Astrocyte of the spinal cord (primary cell): ENCODE measurements at regions not wholly inside any gene's neighbourhood (a gene's known extent, or its start where the extent isn't known, plus 50 kb on each side); places are given as distances from the start of the nearest gene placed in this dataset.
A peak's percentile ranks its signal among the peaks of the same experiment; 100 is the strongest.

Experiments
- DNase-seq: peaks from one replicate; pipeline ENCODE4 v3.0.0; 2011; ENCODE audit warnings: low read depth, low spot score
- H3K4me3 ChIP-seq: 2 replicates; pipeline ENCODE4 v1.5.1; 2011; ENCODE audit warnings: low read depth, mild to moderate bottlenecking, low read length, moderate library complexity
- CTCF ChIP-seq: IDR thresholded peaks from 2 replicates; pipeline ENCODE4 v1.5.1; 2012; ENCODE audit warnings: low read depth, mild to moderate bottlenecking, low read length, inconsistent platforms
- in situ Hi-C: cut with HindIII; loops from 2 replicates; pipeline ENCODE4 v1.10.0; 2017; ENCODE audit warnings: low sequenced_read_pairs

GRCh38 chr10:44519361-44519760, 134.5 kb upstream of the CXCL12 start:
- in situ Hi-C loops = no loop called here
- no peak overlapping the region for H3K4me3 ChIP-seq
- TF ChIP-seq CTCF = no peak
- DNase-seq = no peak

GRCh38 chr10:44520651-44521050, 135.8 kb upstream of the CXCL12 start:
- in situ Hi-C loops = no loop called here
- no peak overlapping the region for H3K4me3 ChIP-seq
- no peak for DNase-seq
- no peak for TF ChIP-seq CTCF

- H3K4me3 ChIP-seq = no peak overlapping the region
- TF ChIP-seq CTCF = no peak
- DNase-seq = no peak
- in situ Hi-C loops = no loop called here
Measured at GRCh38 chr10:44539178-44539577, 154.3 kb upstream of the CXCL12 start.

GRCh38 chr10:44552726-44553125, 167.8 kb upstream of the CXCL12 start:
- TF ChIP-seq CTCF = no peak
- no peak overlapping the region for H3K4me3 ChIP-seq
- in situ Hi-C loops = no loop called here
- DNase-seq = no peak

GRCh38 chr10:44557596-44558191, 172.8 kb upstream of the CXCL12 start:
- TF ChIP-seq CTCF = no peak
- in situ Hi-C loops = no loop called here
- H3K4me3 ChIP-seq = no peak overlapping the region
- no peak for DNase-seq

GRCh38 chr10:44558521-44558920, 173.6 kb upstream of the CXCL12 start:
- in situ Hi-C loops = no loop called here
- H3K4me3 ChIP-seq = no peak overlapping the region
- peak; percentile 3 for DNase-seq
- no peak for TF ChIP-seq CTCF

GRCh38 chr10:44564361-44564760, 179.5 kb upstream of the CXCL12 start:
- in situ Hi-C loops = no loop called here
- TF ChIP-seq CTCF = no peak
- H3K4me3 ChIP-seq = no peak overlapping the region
- no peak for DNase-seq
